RWPE2 (cell line): ENCODE measurements at regions not wholly inside any gene's neighbourhood (a gene's known extent, or its start where the extent isn't known, plus 50 kb on each side); places are given as distances from the start of the nearest gene placed in this dataset.

ENCODE experiments used
- ATAC-seq: fragments of 200-7000 bp; cut with Tn5 transposase; 3 replicates; pipeline ENCODE4 v1.9.1; 2021; ENCODE audit warnings: low read depth
- DNase-seq: peaks from one replicate; pipeline ENCODE4 v3.0.0-alpha.2; 2020; ENCODE audit warnings: low spot score
- H3K27ac ChIP-seq: fragments of 450-650 bp; 2 replicates; pipeline ENCODE4 v1.5.1; 2017; ENCODE audit warnings: mild to moderate bottlenecking; ENCODE audit not compliant: poor library complexity, severe bottlenecking
- H3K27me3 ChIP-seq: fragments of 250-450 bp; sonication (Bioruptor Pico); 2 replicates; pipeline ENCODE4 v1.5.1; 2021; ENCODE audit warnings: mild to moderate bottlenecking, moderate library complexity; ENCODE audit not compliant: insufficient read depth, poor library complexity, severe bottlenecking
- H3K36me3 ChIP-seq: fragments of 250-450 bp; sonication (Bioruptor Pico); 2 replicates; pipeline ENCODE4 v1.5.1; 2020; ENCODE audit warnings: low read depth, mild to moderate bottlenecking, moderate library complexity
- H3K4me1 ChIP-seq: fragments of 250-450 bp; sonication (Bioruptor Pico); 2 replicates; pipeline ENCODE4 v1.5.1; 2021; ENCODE audit warnings: mild to moderate bottlenecking, moderate library complexity; ENCODE audit not compliant: insufficient read depth, poor library complexity, severe bottlenecking
- H3K4me3 ChIP-seq: fragments of 250-450 bp; sonication (Bioruptor Pico); 2 replicates; pipeline ENCODE4 v1.5.1; 2021; ENCODE audit warnings: mild to moderate bottlenecking, moderate library complexity; ENCODE audit not compliant: severe bottlenecking
- H3K9me3 ChIP-seq: fragments of 250-450 bp; sonication (Bioruptor Pico); 2 replicates; pipeline ENCODE4 v1.5.1; 2021; ENCODE audit warnings: mild to moderate bottlenecking, moderate library complexity; ENCODE audit not compliant: severe bottlenecking
- CTCF ChIP-seq: fragments of 450-650 bp; IDR thresholded peaks from one replicate; pipeline ENCODE4 v1.5.1; 2017; ENCODE audit warnings: mild to moderate bottlenecking, moderate library complexity; ENCODE audit not compliant: poor library complexity, severe bottlenecking

DNA sequence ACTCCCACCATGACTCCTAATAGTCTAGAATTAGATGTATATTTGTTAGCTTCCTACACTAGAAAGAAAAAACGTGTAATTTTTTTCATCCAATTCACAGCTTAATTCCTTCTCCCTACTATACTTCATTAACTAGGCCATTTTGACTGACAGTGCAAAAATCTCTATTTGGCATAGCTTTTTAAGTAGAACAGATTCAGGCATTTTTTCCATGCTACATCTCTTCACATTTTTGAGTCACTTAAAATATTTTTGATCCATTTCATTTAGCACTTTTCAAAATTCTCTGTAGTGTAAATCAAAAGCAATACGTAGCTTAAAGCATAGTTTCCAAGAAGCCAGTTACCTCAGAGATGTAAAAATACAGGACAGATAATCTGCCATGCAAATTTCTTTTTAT lies 391.1 kb upstream of the NPVF start:
- Histone ChIP-seq H3K4me1 (no peaks in the 10 kb centered on the region), H3K27me3 (no peaks in the 10 kb centered on the region), H3K4me3 (no peak overlapping the region), H3K36me3 (no peaks in the 10 kb centered on the region), H3K27ac (no peak overlapping the region), H3K9me3 (no peaks in the 10 kb centered on the region)
- DNase-seq, result no peak
- no peak for TF ChIP-seq CTCF
- ATAC-seq, result no peak

DNA sequence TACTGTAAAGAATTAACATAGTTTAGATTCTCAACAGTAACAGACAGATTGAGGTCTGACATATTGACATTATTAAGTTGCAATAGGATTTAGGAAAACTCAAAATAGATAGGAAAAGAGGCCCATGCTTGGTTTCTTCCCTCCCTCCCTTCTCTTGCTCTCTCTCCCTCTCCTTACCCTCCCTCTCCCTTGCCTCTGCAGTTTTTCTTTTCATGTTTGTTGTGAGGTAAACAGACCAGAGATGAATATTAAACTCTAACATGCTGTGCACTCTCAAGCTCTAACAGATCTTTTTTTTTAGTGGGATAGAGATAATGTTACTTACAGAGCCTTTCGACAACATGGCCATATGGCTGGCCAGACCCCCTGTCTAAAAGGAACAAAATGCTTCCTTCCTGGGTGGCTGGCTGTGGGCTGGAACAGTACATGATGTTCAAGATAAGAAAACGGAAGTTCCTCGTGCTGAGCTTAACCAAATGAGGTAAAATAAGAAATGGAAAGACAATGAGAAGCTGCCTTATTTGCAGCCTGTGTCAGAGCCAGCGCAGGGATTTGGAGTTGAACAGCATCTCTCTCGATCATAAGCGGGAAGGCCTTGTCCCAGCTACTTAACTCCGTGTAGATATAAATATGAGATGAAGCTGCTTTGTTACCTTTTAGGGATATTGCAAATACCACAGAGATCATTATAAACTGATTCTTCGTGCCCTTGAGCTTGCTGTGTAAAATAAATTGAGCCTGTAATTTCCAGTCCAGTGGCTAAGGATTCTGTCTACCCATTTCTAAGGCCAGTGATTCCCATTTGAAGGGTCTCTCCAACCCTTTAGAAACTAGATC lies 391.9 kb upstream of the NPVF start:
- no peaks in the 10 kb centered on the region for H3K4me1 ChIP-seq
- no peak overlapping the region for H3K4me3 ChIP-seq
- DNase-seq (no peak), ATAC-seq (no peak)
- no peaks in the 10 kb centered on the region for H3K9me3 ChIP-seq
- no peak overlapping the region for H3K27ac ChIP-seq
- no peak for TF ChIP-seq CTCF
- H3K36me3 ChIP-seq, result no peaks in the 10 kb centered on the region
- no peaks in the 10 kb centered on the region for H3K27me3 ChIP-seq

- no peak for ATAC-seq
- DNase-seq, result no peak
- Histone ChIP-seq H3K4me1 (no peaks in the 10 kb centered on the region), H3K9me3 (no peaks in the 10 kb centered on the region), H3K27ac (no peak overlapping the region), H3K36me3 (no peaks in the 10 kb centered on the region), H3K4me3 (no peak overlapping the region), H3K27me3 (no peaks in the 10 kb centered on the region)
- no peak for TF ChIP-seq CTCF
These were observed 393.7 kb upstream of the NPVF start for GRCh38 chr7:25621993-25622392.

GRCh38 chr7:25622695-25623094 lies 394.4 kb upstream of the NPVF start:
- Histone ChIP-seq H3K4me1 (no peaks in the 10 kb centered on the region), H3K36me3 (no peaks in the 10 kb centered on the region), H3K27ac (no peak overlapping the region), H3K9me3 (no peaks in the 10 kb centered on the region), H3K27me3 (no peaks in the 10 kb centered on the region), H3K4me3 (no peak overlapping the region)
- DNase-seq, result no peak
- no peak for TF ChIP-seq CTCF
- no peak for ATAC-seq

DNA sequence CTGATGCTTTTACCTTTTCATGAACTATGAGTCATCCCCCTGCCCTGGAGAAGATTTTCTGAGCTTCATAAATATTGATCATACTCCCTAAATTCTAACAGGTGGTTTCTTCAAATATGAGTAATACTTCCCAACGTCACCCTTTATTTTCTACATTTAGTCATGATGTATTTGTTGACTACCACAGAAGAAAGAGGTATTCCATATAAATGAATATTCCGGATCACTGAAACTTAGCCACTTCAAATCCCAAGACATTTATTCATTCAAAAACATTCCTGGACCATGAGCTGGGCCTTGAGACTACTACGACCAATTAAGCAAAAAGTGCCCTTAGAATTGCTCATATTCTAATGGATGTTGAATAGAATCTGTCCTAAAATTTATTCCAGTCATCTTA lies 395.8 kb upstream of the NPVF start:
- ATAC-seq (no peak), DNase-seq (no peak)
- TF ChIP-seq CTCF, result no peak
- no peaks in the 10 kb centered on the region for H3K27me3 ChIP-seq
- H3K9me3 ChIP-seq, result no peaks in the 10 kb centered on the region
- H3K27ac ChIP-seq, result no peak overlapping the region
- no peaks in the 10 kb centered on the region for H3K36me3 ChIP-seq
- no peaks in the 10 kb centered on the region for H3K4me1 ChIP-seq
- no peak overlapping the region for H3K4me3 ChIP-seq
